K562 (cell line): ENCODE measurements at regions not wholly inside any gene's neighbourhood (a gene's known extent, or its start where the extent isn't known, plus 50 kb on each side); places are given as distances from the start of the nearest gene placed in this dataset.

ENCODE experiments used
- DNMT1 ChIP-seq: fragments of 450-650 bp; IDR thresholded peaks from 2 replicates; pipeline ENCODE4 v1.6.1; 2016; ENCODE audit warnings: antibody characterized with exemption, mild to moderate bottlenecking
- SAP30 ChIP-seq: fragments of 200-600 bp; sonication (generic); IDR thresholded peaks from 2 replicates; pipeline ENCODE4 v1.6.1; 2012; ENCODE audit warnings: borderline replicate concordance, low read depth, mild to moderate bottlenecking, moderate library complexity, low read length, control low read depth, inconsistent platforms; ENCODE audit not compliant: insufficient read depth, poor library complexity, severe bottlenecking
- ZBTB8A ChIP-seq: fragments of 450-650 bp; IDR thresholded peaks from 2 replicates; pipeline ENCODE4 v1.6.1; 2018; ENCODE audit warnings: mild to moderate bottlenecking, moderate library complexity; ENCODE audit not compliant: partially characterized antibody
- ZNF217 ChIP-seq: sonication (generic); formaldehyde crosslinking; IDR thresholded peaks from 2 replicates; pipeline ENCODE4 v1.8.0; 2022; ENCODE audit warnings: mild to moderate bottlenecking, missing genetic modification reagents
- ZNF253 ChIP-seq: fragments of 250-450 bp; sonication (Bioruptor Pico); conservative IDR thresholded peaks from 2 replicates; pipeline ENCODE4 v1.6.1; 2021; ENCODE audit warnings: mild to moderate bottlenecking
- ZNF444 ChIP-seq: fragments of 250-450 bp; sonication (Bioruptor Pico); IDR thresholded peaks from 2 replicates; pipeline ENCODE4 v1.4.0; 2020; ENCODE audit warnings: mild to moderate bottlenecking, moderate library complexity
- ZNF707 ChIP-seq: fragments of 250-450 bp; sonication (Bioruptor Pico); conservative IDR thresholded peaks from 2 replicates; pipeline ENCODE4 v1.8.0; 2022; ENCODE audit warnings: inconsistent platforms, mild to moderate bottlenecking, moderate library complexity
- TF ChIP-seq, protein P1 (sequence below): fragments of 250-450 bp; sonication (Bioruptor Pico); IDR thresholded peaks from 2 replicates; pipeline ENCODE4 v1.9.0; 2021; ENCODE audit warnings: mild to moderate bottlenecking, inconsistent platforms
- TF ChIP-seq, protein P2 (sequence below): fragments of 250-450 bp; sonication (Bioruptor Pico); IDR thresholded peaks from 2 replicates; pipeline ENCODE4 v1.4.0; 2020
- TF ChIP-seq, protein P3 (sequence below): sonication (generic); formaldehyde crosslinking; IDR thresholded peaks from 2 replicates; pipeline ENCODE4 v1.8.1; 2023; ENCODE audit warnings: mild to moderate bottlenecking, missing genetic modification reagents
- TF ChIP-seq, protein P4 (sequence below): sonication (generic); formaldehyde crosslinking; IDR thresholded peaks from 2 replicates; pipeline ENCODE4 v1.8.0; 2023; ENCODE audit warnings: missing genetic modification reagents, mild to moderate bottlenecking, borderline replicate concordance

DNA sequence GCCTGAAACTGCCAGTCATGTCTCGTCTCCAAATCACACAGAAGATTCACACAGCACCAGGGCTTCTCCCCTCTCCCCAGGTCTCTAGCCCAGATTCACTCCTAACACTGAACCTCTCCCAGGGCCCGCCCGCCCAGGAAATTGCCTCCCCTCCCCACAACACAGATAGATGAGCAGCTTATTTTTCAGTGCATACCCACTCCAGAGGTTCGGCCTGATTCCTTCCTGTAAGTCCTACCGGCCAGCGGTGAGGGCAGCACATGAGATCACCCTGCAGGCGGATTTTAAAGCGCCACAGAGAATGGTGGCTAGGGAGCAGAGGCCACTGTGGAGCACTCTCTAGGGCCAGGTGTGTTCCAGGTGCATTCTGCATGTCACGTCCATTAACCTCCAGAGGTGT is 301.8 kb downstream of the IRF8 start (continued):
- TF ChIP-seq ZNF253 (CRISPR knock-in tag), result no peak
- TF ChIP-seq, protein P1, sequence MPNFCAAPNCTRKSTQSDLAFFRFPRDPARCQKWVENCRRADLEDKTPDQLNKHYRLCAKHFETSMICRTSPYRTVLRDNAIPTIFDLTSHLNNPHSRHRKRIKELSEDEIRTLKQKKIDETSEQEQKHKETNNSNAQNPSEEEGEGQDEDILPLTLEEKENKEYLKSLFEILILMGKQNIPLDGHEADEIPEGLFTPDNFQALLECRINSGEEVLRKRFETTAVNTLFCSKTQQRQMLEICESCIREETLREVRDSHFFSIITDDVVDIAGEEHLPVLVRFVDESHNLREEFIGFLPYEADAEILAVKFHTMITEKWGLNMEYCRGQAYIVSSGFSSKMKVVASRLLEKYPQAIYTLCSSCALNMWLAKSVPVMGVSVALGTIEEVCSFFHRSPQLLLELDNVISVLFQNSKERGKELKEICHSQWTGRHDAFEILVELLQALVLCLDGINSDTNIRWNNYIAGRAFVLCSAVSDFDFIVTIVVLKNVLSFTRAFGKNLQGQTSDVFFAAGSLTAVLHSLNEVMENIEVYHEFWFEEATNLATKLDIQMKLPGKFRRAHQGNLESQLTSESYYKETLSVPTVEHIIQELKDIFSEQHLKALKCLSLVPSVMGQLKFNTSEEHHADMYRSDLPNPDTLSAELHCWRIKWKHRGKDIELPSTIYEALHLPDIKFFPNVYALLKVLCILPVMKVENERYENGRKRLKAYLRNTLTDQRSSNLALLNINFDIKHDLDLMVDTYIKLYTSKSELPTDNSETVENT, result no peak
- no peak for TF ChIP-seq ZBTB8A
- no peak for TF ChIP-seq ZNF707 (CRISPR knock-in tag)
- TF ChIP-seq, protein P2, sequence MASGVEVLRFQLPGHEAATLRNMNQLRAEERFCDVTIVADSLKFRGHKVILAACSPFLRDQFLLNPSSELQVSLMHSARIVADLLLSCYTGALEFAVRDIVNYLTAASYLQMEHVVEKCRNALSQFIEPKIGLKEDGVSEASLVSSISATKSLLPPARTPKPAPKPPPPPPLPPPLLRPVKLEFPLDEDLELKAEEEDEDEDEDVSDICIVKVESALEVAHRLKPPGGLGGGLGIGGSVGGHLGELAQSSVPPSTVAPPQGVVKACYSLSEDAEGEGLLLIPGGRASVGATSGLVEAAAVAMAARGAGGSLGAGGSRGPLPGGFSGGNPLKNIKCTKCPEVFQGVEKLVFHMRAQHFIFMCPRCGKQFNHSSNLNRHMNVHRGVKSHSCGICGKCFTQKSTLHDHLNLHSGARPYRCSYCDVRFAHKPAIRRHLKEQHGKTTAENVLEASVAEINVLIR, result no peak
- TF ChIP-seq DNMT1, result no peak
- TF ChIP-seq ZNF217 (CRISPR knock-in tag), result no peak
- no peak for TF ChIP-seq ZNF444 (CRISPR knock-in tag)
- no peak for TF ChIP-seq SAP30
- TF ChIP-seq, protein P3, sequence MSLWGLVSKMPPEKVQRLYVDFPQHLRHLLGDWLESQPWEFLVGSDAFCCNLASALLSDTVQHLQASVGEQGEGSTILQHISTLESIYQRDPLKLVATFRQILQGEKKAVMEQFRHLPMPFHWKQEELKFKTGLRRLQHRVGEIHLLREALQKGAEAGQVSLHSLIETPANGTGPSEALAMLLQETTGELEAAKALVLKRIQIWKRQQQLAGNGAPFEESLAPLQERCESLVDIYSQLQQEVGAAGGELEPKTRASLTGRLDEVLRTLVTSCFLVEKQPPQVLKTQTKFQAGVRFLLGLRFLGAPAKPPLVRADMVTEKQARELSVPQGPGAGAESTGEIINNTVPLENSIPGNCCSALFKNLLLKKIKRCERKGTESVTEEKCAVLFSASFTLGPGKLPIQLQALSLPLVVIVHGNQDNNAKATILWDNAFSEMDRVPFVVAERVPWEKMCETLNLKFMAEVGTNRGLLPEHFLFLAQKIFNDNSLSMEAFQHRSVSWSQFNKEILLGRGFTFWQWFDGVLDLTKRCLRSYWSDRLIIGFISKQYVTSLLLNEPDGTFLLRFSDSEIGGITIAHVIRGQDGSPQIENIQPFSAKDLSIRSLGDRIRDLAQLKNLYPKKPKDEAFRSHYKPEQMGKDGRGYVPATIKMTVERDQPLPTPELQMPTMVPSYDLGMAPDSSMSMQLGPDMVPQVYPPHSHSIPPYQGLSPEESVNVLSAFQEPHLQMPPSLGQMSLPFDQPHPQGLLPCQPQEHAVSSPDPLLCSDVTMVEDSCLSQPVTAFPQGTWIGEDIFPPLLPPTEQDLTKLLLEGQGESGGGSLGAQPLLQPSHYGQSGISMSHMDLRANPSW (CRISPR knock-in tag), result no peak
- TF ChIP-seq, protein P4, sequence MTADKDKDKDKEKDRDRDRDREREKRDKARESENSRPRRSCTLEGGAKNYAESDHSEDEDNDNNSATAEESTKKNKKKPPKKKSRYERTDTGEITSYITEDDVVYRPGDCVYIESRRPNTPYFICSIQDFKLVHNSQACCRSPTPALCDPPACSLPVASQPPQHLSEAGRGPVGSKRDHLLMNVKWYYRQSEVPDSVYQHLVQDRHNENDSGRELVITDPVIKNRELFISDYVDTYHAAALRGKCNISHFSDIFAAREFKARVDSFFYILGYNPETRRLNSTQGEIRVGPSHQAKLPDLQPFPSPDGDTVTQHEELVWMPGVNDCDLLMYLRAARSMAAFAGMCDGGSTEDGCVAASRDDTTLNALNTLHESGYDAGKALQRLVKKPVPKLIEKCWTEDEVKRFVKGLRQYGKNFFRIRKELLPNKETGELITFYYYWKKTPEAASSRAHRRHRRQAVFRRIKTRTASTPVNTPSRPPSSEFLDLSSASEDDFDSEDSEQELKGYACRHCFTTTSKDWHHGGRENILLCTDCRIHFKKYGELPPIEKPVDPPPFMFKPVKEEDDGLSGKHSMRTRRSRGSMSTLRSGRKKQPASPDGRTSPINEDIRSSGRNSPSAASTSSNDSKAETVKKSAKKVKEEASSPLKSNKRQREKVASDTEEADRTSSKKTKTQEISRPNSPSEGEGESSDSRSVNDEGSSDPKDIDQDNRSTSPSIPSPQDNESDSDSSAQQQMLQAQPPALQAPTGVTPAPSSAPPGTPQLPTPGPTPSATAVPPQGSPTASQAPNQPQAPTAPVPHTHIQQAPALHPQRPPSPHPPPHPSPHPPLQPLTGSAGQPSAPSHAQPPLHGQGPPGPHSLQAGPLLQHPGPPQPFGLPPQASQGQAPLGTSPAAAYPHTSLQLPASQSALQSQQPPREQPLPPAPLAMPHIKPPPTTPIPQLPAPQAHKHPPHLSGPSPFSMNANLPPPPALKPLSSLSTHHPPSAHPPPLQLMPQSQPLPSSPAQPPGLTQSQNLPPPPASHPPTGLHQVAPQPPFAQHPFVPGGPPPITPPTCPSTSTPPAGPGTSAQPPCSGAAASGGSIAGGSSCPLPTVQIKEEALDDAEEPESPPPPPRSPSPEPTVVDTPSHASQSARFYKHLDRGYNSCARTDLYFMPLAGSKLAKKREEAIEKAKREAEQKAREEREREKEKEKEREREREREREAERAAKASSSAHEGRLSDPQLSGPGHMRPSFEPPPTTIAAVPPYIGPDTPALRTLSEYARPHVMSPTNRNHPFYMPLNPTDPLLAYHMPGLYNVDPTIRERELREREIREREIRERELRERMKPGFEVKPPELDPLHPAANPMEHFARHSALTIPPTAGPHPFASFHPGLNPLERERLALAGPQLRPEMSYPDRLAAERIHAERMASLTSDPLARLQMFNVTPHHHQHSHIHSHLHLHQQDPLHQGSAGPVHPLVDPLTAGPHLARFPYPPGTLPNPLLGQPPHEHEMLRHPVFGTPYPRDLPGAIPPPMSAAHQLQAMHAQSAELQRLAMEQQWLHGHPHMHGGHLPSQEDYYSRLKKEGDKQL (CRISPR knock-in tag), result no peak
